GM23338 (cell line): ENCODE measurements at regions not wholly inside any gene's neighbourhood (a gene's known extent, or its start where the extent isn't known, plus 50 kb on each side); places are given as distances from the start of the nearest gene placed in this dataset.

Source experiments
- ATAC-seq: fragments of 200-7000 bp; cut with Tn5 transposase; 3 replicates; pipeline ENCODE4 v1.9.1; 2020
- DNase-seq: peaks from one replicate; pipeline ENCODE4 v3.0.0-alpha.2; 2015; ENCODE audit warnings: low spot score
- H2AFZ ChIP-seq: fragments of 200-600 bp; sonication (generic); 2 replicates; pipeline ENCODE4 v1.8.0; 2016; ENCODE audit warnings: antibody characterized with exemption, mild to moderate bottlenecking, moderate library complexity
- H3F3A ChIP-seq: fragments of 200-600 bp; sonication (generic); replicated peaks from 2 replicates; pipeline ENCODE4 v1.8.0; 2017; ENCODE audit warnings: antibody characterized with exemption, mixed run types, low read depth
- H3K27ac ChIP-seq: fragments of 200-600 bp; sonication (generic); 2 replicates; pipeline ENCODE4 v1.6.1; 2016; ENCODE audit warnings: low read depth
- H3K27me3 ChIP-seq: fragments of 200-600 bp; sonication (generic); 2 replicates; pipeline ENCODE4 v1.8.0; 2016; ENCODE audit warnings: mild to moderate bottlenecking, mixed run types, moderate library complexity; ENCODE audit not compliant: insufficient read depth
- H3K36me3 ChIP-seq: fragments of 200-600 bp; sonication (generic); 2 replicates; pipeline ENCODE4 v1.8.0; 2016; ENCODE audit warnings: mild to moderate bottlenecking; ENCODE audit not compliant: insufficient read depth
- H3K4me1 ChIP-seq: fragments of 200-600 bp; sonication (generic); 2 replicates; pipeline ENCODE4 v1.8.0; 2016; ENCODE audit warnings: mild to moderate bottlenecking, moderate library complexity; ENCODE audit not compliant: insufficient read depth
- H3K4me2 ChIP-seq: fragments of 200-600 bp; sonication (generic); 2 replicates; pipeline ENCODE4 v1.7.1; 2017; ENCODE audit warnings: mixed run types
- H3K4me3 ChIP-seq: fragments of 200-600 bp; sonication (generic); 2 replicates; pipeline ENCODE4 v1.6.1; 2016; ENCODE audit warnings: mixed run types
- H3K79me2 ChIP-seq: fragments of 200-600 bp; sonication (generic); replicated peaks from 2 replicates; pipeline ENCODE4 v1.8.0; 2017; ENCODE audit warnings: mild to moderate bottlenecking; ENCODE audit not compliant: insufficient read depth
- H3K9me2 ChIP-seq: fragments of 200-600 bp; sonication (generic); 2 replicates; pipeline ENCODE4 v1.8.0; 2017; ENCODE audit not compliant: insufficient read depth
- H4K20me1 ChIP-seq: fragments of 200-600 bp; sonication (generic); replicated peaks from 2 replicates; pipeline ENCODE4 v1.8.0; 2017; ENCODE audit warnings: mild to moderate bottlenecking; ENCODE audit not compliant: insufficient read depth
- H3K27ac Mint-ChIP-seq: 2 replicates; pipeline ENCODE4 v1.8.0; 2020; ENCODE audit warnings: inconsistent platforms, mild to moderate bottlenecking, moderate library complexity, mixed read lengths
- H3K27me3 Mint-ChIP-seq: 3 replicates; pipeline ENCODE4 v1.8.0; 2022; ENCODE audit warnings: low read depth, mild to moderate bottlenecking, moderate library complexity, mixed read lengths, inconsistent platforms; ENCODE audit not compliant: insufficient read depth, poor library complexity
- H3K36me3 Mint-ChIP-seq: 3 replicates; pipeline ENCODE4 v1.8.0; 2021; ENCODE audit warnings: low read depth, mild to moderate bottlenecking, inconsistent platforms, moderate library complexity, mixed read lengths
- H3K4me1 Mint-ChIP-seq: 3 replicates; pipeline ENCODE4 v1.8.0; 2020; ENCODE audit warnings: mild to moderate bottlenecking, inconsistent platforms, mixed read lengths
- H3K4me3 Mint-ChIP-seq: 3 replicates; pipeline ENCODE4 v1.8.0; 2021; ENCODE audit warnings: moderate library complexity, mild to moderate bottlenecking, inconsistent platforms, mixed read lengths
- H3K9me3 Mint-ChIP-seq: 3 replicates; pipeline ENCODE4 v1.8.0; 2020; ENCODE audit warnings: moderate library complexity, mild to moderate bottlenecking, inconsistent platforms, mixed read lengths
- CREB1 ChIP-seq: fragments of 250-450 bp; sonication (Bioruptor Pico); IDR thresholded peaks from 2 replicates; pipeline ENCODE4 v1.5.0; 2020; ENCODE audit warnings: low read depth, mild to moderate bottlenecking, moderate library complexity
- CTCF ChIP-seq, 2 experiments: fragments of 200-600 bp in 1 of 2; sonication (generic) in 1 of 2; conservative IDR thresholded peaks; 2 replicates each; pipeline versions ENCODE4 v1.5.1 to v1.6.1; 2016 to 2017; ENCODE audit warnings: antibody characterized with exemption in 2 of 2, low read depth in 2 of 2, mild to moderate bottlenecking in 2 of 2, moderate library complexity in 1 of 2
- ETS1 ChIP-seq: IDR thresholded peaks from 2 replicates; pipeline ENCODE4 v1.6.1; 2016; ENCODE audit warnings: antibody characterized with exemption
- EZH2 ChIP-seq: fragments of 200-600 bp; sonication (generic); IDR thresholded peaks from one replicate; pipeline ENCODE4 v1.8.0; 2017; ENCODE audit warnings: antibody characterized with exemption, mild to moderate bottlenecking, low read depth; ENCODE audit not compliant: unreplicated experiment
- EZH2phosphoT487 ChIP-seq: fragments of 200-600 bp; sonication (generic); IDR thresholded peaks from one replicate; pipeline ENCODE4 v1.8.1; 2018; ENCODE audit warnings: antibody characterized with exemption; ENCODE audit not compliant: unreplicated experiment
- JUNB ChIP-seq: IDR thresholded peaks from one replicate; pipeline ENCODE4 v1.6.1; 2016; ENCODE audit warnings: antibody characterized with exemption; ENCODE audit not compliant: unreplicated experiment
- NANOG ChIP-seq: IDR thresholded peaks from 2 replicates; pipeline ENCODE4 v1.6.1; 2016; ENCODE audit warnings: antibody characterized with exemption, borderline replicate concordance
- POLR2AphosphoS5 ChIP-seq: IDR thresholded peaks from 2 replicates; pipeline ENCODE4 v1.6.1; 2016; ENCODE audit warnings: antibody characterized with exemption, low read depth
- REST ChIP-seq: IDR thresholded peaks from one replicate; pipeline ENCODE4 v1.6.1; 2018; ENCODE audit warnings: antibody characterized with exemption; ENCODE audit not compliant: unreplicated experiment
- STAT1 ChIP-seq: IDR thresholded peaks from one replicate; pipeline ENCODE4 v1.6.1; 2016; ENCODE audit warnings: antibody characterized with exemption; ENCODE audit not compliant: unreplicated experiment
- ZNF114 ChIP-seq: fragments of 250-450 bp; sonication (Bioruptor Pico); IDR thresholded peaks from 2 replicates; pipeline ENCODE4 v1.5.0; 2020; ENCODE audit warnings: mild to moderate bottlenecking, moderate library complexity
- ZNF331 ChIP-seq: fragments of 250-450 bp; sonication (Bioruptor Pico); IDR thresholded peaks from 2 replicates; pipeline ENCODE4 v1.5.0; 2020; ENCODE audit warnings: low read depth, mild to moderate bottlenecking, moderate library complexity
- ZNF462 ChIP-seq: fragments of 250-450 bp; sonication (Bioruptor Pico); IDR thresholded peaks from 2 replicates; pipeline ENCODE4 v1.5.0; 2020; ENCODE audit warnings: mild to moderate bottlenecking, moderate library complexity

GRCh38 chr5:41600731-41601130 is 90.3 kb upstream of the PLCXD3 start:
- H3K4me3 ChIP-seq = no peak overlapping the region
- H3K4me1 Mint-ChIP-seq = no peaks in the 10 kb centered on the region
- H3K9me3 Mint-ChIP-seq = peaks cover 17% of the 10 kb centered on the region
- H2AFZ ChIP-seq = no peak overlapping the region
- H3K27me3 ChIP-seq = no peaks in the 10 kb centered on the region
- H3K27me3 Mint-ChIP-seq = peaks cover 2% of the 10 kb centered on the region
- no peaks in the 10 kb centered on the region for H3F3A ChIP-seq
- no peaks in the 10 kb centered on the region for H3K9me2 ChIP-seq
- H3K27ac Mint-ChIP-seq = no peak overlapping the region
- H3K27ac ChIP-seq = no peak overlapping the region
- no peaks in the 10 kb centered on the region for H3K4me1 ChIP-seq
- no peak overlapping the region for H3K4me2 ChIP-seq
- H3K4me3 Mint-ChIP-seq = no peak overlapping the region
- H3K36me3 Mint-ChIP-seq = no peaks in the 10 kb centered on the region; the same call in 2 of the 3 replicates
- no peaks in the 10 kb centered on the region for H3K79me2 ChIP-seq
- H3K36me3 ChIP-seq = no peaks in the 10 kb centered on the region
- ATAC-seq (no peak), DNase-seq (no peak)
- no peaks in the 10 kb centered on the region for H4K20me1 ChIP-seq
- TF ChIP-seq JUNB (no peak), POLR2AphosphoS5 (no peak), ZNF114 (no peak), CREB1 (CRISPR knock-in tag) (no peak), ETS1 (no peak), EZH2phosphoT487 (no peak), REST (no peak), EZH2 (no peak), CTCF (conservative IDR thresholded peaks at IDR 0.05; ENCODE audit: low read depth in 2 of 2) (no peak), NANOG (no peak), ZNF331 (no peak), STAT1 (no peak), ZNF462 (CRISPR knock-in tag) (no peak)
